AG08395 (cell line): ENCODE measurements at regions not wholly inside any gene's neighbourhood (a gene's known extent, or its start where the extent isn't known, plus 50 kb on each side); places are given as distances from the start of the nearest gene placed in this dataset.

Experiments used
- DNase-seq: peaks from one replicate; pipeline ENCODE4 v3.0.0; 2012; ENCODE audit warnings: mixed read lengths, low spot score

DNA sequence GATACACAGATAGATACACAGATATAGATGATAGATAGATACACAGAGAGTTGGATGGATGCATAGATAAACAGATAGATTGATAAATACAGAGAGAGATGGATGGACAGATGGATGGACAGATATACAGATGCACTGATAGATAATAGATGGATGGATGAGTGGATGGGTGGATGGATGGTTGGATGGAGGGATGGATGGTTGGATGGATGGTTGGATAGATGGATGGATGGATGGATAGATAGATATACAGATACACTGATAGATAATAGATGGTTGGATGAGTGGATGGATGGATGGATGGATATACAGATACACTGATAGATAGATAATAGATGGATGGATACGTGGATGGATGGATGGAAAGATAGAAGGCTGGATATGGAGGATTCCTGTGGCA lies 290.0 kb upstream of the SHH start:
- no peak for DNase-seq

GRCh38 chr7:156101355-156101754 lies 289.1 kb upstream of the SHH start:
- no peak for DNase-seq

GRCh38 chr7:156100086-156100485 lies 287.8 kb upstream of the SHH start:
- DNase-seq: no peak

GRCh38 chr7:156099085-156099484 lies 286.8 kb upstream of the SHH start:
- DNase-seq: no peak

DNA sequence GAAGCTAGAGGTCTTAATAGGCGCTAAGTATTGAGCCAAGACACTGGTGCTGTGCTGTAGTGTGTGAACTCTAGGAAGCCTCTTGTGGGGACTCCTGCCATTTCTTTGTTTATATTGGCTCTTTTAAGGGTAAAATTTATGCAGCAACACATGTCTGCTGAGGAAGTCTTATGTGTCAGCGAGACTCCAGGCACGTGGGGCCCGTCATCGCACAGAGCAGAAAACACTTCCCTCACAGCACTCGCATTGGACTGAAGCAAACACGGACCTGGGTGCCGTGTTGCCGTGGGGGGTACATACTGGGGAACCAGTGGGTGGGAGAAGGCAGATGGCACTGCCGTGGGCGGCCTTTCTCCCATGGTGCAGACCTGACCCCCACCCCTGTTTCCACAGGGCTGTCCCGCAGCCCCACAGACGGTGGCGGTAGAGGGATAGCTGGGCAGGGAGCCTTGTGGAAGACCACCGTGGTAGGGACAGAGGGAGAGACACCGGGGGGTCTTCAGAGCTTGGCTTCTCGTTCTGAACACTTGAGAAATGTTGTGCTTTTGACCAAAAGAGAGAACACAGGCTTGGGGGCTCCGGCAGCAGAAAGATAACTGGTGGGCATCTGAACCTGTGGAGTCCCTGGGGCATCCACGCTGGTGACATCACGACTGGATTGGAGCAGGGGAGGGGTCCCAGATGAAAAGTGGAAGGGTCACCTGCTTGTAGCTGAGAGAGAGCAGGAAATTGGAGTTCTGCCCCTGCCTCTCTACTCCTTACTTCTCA lies 284.7 kb upstream of the SHH start:
- DNase-seq: no peak

- no peak for DNase-seq
Measured at GRCh38 chr7:156095908-156096539, 283.8 kb upstream of the SHH start.

DNA sequence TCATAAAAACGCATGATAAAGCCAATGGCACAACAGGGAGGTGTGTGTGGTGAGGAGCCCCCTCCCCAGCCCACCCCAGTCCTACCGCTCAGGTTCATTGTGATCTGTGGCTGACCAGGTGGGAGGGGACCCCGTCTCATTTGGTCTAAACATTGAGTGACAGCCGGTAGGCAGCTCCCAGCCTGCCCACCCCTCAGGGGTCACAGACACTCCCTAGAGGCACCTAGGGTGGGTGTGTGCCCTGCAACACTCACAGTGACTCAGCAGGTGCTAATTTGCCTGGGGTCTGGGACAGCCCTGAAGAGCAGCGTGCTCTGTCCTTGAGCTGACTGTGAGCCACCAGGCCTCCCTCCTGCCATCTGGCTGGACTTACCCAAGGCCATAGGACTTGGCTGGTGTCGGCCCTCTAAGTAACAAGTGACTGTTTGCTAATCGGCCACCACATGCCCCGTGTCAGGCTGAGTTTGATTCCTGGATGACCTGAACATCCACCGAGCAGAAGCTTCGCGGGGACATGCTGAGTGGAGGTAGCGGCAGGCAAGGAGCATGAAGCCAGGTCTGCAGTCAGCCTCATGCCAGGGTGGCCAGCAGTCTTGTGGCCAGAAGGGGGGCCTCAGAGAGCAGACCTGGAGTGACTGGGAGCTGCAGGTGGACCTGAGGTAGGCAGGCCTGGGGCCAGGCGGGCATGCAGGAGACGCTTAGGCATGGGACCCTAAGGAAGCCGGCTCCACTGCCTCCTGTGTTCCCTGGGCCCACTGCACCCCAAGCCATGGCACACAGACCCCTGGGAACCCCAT lies 282.3 kb upstream of the SHH start:
- no peak for DNase-seq

GRCh38 chr7:156092307-156092706 lies 280.0 kb upstream of the SHH start:
- no peak for DNase-seq

GRCh38 chr7:156091519-156092080 lies 279.3 kb upstream of the SHH start:
- no peak for DNase-seq

DNA sequence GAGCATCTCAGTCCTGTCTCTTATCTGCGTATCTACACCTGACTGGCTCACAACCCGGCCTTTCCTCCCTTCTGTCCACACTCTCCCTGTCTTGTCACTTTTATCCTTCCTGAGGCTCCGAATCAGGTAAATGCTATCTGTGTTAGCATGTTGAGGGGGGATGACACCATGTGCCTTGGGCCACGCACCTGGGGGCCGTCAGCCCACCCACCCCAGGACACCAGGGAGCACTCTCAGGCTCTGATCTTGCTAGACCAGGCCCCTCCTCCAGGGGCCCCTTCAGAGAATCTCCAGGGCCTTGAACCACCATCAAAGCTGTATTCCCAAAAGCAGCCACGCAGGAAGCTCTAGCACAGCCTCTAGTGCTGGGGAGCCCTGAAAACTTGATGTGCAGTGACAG lies 278.7 kb upstream of the SHH start:
- DNase-seq: no peak

GRCh38 chr7:156089222-156089621 lies 277.0 kb upstream of the SHH start:
- no peak for DNase-seq

DNA sequence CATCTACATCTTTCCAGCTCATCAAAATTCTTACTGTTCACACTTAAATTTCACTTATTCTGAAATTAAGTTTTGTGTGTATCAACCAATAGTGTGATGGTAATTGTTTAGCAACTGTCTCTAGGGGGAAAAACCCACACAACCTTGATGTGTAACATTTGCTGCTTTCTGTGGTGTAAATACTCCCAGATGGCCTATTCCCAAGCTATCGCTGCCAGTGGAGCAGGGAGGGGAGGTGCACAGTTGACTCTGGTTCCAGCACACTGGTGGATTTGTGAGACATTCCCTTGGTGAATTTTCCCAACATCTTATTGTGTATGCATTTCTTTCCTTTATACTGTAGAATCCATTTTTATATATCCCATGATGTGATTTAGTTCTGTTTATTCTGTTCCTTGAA lies 275.9 kb upstream of the SHH start:
- DNase-seq: no peak

DNA sequence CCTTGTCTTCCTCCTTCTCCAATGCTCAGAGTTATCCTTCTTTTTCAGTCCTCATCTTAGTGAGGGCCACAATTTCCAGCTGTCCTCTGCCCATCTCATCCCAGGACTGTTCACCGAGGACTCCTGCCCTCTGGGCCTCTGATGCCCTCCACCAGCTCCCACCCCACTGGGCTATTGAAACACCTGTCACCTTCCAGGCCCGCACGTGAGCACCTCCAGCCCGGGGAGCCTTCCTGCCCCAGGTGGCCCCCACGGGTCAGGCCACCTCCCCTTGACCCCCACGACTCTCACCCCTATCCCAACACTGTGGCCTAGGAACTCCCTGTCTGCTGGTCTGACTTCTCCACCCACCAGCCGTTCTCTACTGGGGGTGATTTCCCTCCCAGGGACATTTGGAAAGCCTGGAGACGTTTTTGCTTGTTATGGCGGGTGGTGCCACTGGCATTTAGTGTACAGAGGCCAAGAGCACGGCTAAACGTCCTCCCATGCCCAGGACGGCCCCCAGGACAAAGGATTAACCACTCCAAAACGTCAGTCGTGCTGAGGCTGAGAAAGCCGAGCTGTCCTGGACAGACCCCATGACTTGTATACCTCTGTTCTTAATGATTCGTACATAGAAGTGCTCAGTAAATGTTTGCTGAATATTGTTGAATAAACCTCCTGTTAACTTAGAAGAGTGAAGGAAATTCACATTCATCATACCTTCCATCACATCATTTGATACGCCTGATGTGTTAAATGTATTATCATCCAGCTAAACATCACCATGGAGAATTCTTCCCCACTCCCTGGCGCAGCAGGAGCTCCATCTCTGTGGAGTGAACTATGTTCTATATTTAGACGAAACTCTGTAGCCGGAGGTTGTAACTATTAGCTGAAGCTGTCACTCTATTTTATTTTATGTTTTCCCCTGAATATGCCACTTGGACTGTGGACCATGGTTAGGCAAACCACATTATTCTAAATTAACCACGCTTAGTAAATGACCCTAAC lies 270.1 kb upstream of the SHH start:
- no peak for DNase-seq

GRCh38 chr7:156080596-156080995 lies 268.3 kb upstream of the SHH start:
- DNase-seq: no peak

GRCh38 chr7:156080046-156080445 lies 267.8 kb upstream of the SHH start:
- DNase-seq: no peak

DNA sequence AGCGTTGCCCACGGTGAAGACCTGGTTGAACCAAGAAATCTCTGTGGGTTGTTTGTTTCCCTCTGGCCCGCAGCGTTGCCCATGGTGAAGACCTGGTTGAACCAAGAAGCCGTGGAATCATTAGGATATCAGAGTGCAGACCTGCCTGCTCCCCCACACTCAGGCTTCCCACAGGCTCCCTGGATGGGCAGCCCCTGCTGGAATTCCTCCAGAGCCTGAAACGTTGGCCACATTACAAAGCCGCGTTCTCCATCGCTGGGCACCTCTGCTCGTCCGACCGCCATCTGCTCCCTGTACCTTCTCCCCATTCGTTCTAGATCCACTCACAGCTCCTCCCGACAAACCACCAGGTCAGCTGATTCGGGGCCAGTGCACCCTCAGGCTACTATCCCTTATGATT lies 266.9 kb upstream of the SHH start:
- DNase-seq: no peak

GRCh38 chr7:156074982-156075615 lies 262.8 kb upstream of the SHH start:
- no peak for DNase-seq

DNA sequence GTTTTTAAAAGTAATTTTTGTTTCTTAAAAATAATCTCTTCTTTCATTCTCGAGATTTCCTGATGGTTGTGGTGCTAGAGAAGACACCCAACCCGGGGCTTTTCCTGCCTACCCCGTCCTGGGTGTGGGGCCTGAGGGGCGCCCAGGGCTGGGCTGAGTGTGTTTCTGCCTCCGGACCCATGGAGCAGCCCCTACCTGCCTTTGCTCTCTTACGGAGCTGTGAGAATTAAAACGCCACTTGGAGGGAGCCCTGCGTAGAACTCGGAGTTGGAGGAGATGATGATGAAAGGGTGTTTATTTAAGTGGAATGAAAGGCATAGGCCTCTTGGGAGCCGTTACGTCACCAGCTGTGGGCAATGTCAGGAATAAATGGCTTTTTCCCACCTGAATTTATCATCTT lies 261.8 kb upstream of the SHH start:
- no peak for DNase-seq

DNA sequence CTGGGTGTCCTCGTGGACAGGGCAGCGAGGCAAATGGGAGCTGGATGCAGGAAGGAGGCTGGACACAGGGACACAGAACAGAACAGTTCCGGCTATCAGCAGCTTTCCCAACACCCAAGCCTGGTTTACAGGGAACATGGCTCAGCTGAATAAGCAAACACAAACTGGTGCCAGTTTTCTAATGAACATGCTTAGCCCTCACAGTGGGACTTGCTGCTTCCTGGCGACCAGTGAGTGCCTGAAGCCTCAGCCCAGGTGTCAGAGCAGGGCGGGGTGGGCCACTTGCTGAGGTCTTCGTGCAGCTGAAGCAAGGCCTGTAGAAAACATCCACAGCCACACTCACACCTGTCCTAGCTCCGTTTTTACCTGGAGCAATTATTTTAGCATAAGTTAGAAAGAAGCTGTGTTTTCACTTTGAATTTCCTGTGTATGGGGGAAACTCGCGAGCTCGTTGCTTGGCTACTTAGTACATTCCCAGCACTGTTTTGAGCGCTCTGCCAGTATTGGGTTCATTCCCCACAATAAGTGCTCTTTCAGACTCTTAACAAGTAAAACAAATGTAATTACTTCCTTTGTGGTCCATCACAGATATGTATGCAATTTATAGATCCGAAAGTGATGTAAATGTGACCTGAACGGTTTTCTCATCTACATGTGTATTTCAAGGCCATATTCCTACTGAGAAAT lies 261.2 kb upstream of the SHH start:
- DNase-seq: no peak

GRCh38 chr7:156071612-156072011 lies 259.3 kb upstream of the SHH start:
- DNase-seq: no peak
